IMR-90 (cell line): ENCODE measurements at regions not wholly inside any gene's neighbourhood (a gene's known extent, or its start where the extent isn't known, plus 50 kb on each side); places are given as distances from the start of the nearest gene placed in this dataset.

Source experiments
- ATAC-seq: fragments of 200-7000 bp; cut with Tn5 transposase; 2 replicates; pipeline ENCODE4 v1.9.1; 2020; ENCODE audit warnings: low read depth, mild to moderate bottlenecking, moderate library complexity
- BruUV-seq: library from RNA; stranded (reverse); fragments of 400-500 nt; replicated peaks from 2 replicates; lab custom pipeline; 2021; lab: Mats Ljungman, UMichigan
- CTCF ChIA-PET: fragments of 300-600 bp; formaldehyde crosslinking; extraction: SDS; loops from one replicate; lab custom pipeline; 2021; ENCODE audit warnings: antibody characterized with exemption; lab: Yijun Ruan, JAX
- POLR2A ChIA-PET: fragments of 300-600 bp; sonication (Branson Sonifier 250); formaldehyde crosslinking; loops from one replicate; lab custom pipeline; 2022; ENCODE audit warnings: antibody characterized with exemption; ENCODE audit not compliant: unreplicated experiment; lab: Charles Lee
- DNase-seq: peaks from one replicate; pipeline ENCODE4 v3.0.0; 2013
- H2AFZ ChIP-seq: replicated peaks from 2 replicates; pipeline ENCODE3; 2013; ENCODE audit warnings: low read length, mild to moderate bottlenecking; ENCODE audit not compliant: poor library complexity
- H2AK5ac ChIP-seq: 2 replicates; pipeline ENCODE4 v1.6.1; 2013; ENCODE audit warnings: low read depth, low read length, inconsistent platforms
- H2AK9ac ChIP-seq: replicated peaks from 2 replicates; pipeline ENCODE3; 2013; ENCODE audit warnings: mild to moderate bottlenecking, low read depth, low read length, moderate library complexity; ENCODE audit not compliant: poor library complexity
- H2BK120ac ChIP-seq: 2 replicates; pipeline ENCODE4 v1.6.1; 2013; ENCODE audit warnings: low read depth, low read length, inconsistent platforms
- H2BK15ac ChIP-seq: 3 replicates; pipeline ENCODE4 v1.6.1; 2013; ENCODE audit warnings: low read depth, low read length, inconsistent platforms
- H2BK20ac ChIP-seq: 2 replicates; pipeline ENCODE4 v1.6.1; 2013; ENCODE audit warnings: low read depth, mild to moderate bottlenecking, inconsistent platforms, low read length, moderate library complexity
- H2BK5ac ChIP-seq: 2 replicates; pipeline ENCODE4 v1.6.1; 2013; ENCODE audit warnings: mild to moderate bottlenecking, low read depth, low read length, inconsistent platforms; ENCODE audit not compliant: poor library complexity, severe bottlenecking
- H3K14ac ChIP-seq: replicated peaks from 2 replicates; pipeline ENCODE4 v1.6.1; 2013; ENCODE audit warnings: low read depth, low read length, inconsistent platforms
- H3K18ac ChIP-seq: 2 replicates; pipeline ENCODE4 v1.6.1; 2013; ENCODE audit warnings: low read depth, low read length, control low read depth
- H3K23ac ChIP-seq: 2 replicates; pipeline ENCODE4 v1.6.1; 2013; ENCODE audit warnings: low read depth, low read length, inconsistent platforms
- H3K27ac ChIP-seq: 2 replicates; pipeline ENCODE4 v1.5.1; 2013; ENCODE audit warnings: mild to moderate bottlenecking, control low read depth, low read length; ENCODE audit not compliant: insufficient read depth
- H3K27me3 ChIP-seq: 2 replicates; pipeline ENCODE4 v1.6.1; 2013; ENCODE audit warnings: low read length; ENCODE audit not compliant: control insufficient read depth, insufficient read depth
- H3K36me3 ChIP-seq: 2 replicates; pipeline ENCODE4 v1.6.1; 2013; ENCODE audit warnings: low read length, mixed read lengths; ENCODE audit not compliant: control insufficient read depth, insufficient read depth
- H3K4ac ChIP-seq: 2 replicates; pipeline ENCODE4 v1.6.1; 2013; ENCODE audit warnings: low read depth, low read length, inconsistent platforms
- H3K4me1 ChIP-seq: 2 replicates; pipeline ENCODE4 v1.6.1; 2013; ENCODE audit warnings: low read length, mixed read lengths; ENCODE audit not compliant: control insufficient read depth, insufficient read depth
- H3K4me2 ChIP-seq: 2 replicates; pipeline ENCODE4 v1.6.1; 2013; ENCODE audit warnings: low read depth, mild to moderate bottlenecking, control low read depth, low read length, moderate library complexity
- H3K4me3 ChIP-seq: 2 replicates; pipeline ENCODE4 v1.5.1; 2013; ENCODE audit warnings: low read depth, mild to moderate bottlenecking, control low read depth, low read length, moderate library complexity; ENCODE audit not compliant: insufficient read depth
- H3K56ac ChIP-seq: 2 replicates; pipeline ENCODE4 v1.6.1; 2013; ENCODE audit warnings: low read length, inconsistent platforms; ENCODE audit not compliant: insufficient read depth; ENCODE audit errors: extremely low read depth
- H3K79me1 ChIP-seq, 2 experiments: 2 replicates each; pipeline ENCODE4 v1.6.1; 2013; ENCODE audit warnings: low read length in 2 of 2, inconsistent platforms in 1 of 2, low read depth in 1 of 2
- H3K9ac ChIP-seq: 2 replicates; pipeline ENCODE4 v1.6.1; 2013; ENCODE audit warnings: low read depth, low read length, control low read depth
- H3K9me1 ChIP-seq: 2 replicates; pipeline ENCODE4 v1.6.1; 2013; ENCODE audit warnings: low read length, inconsistent platforms; ENCODE audit not compliant: insufficient read depth
- H3K9me3 ChIP-seq: 2 replicates; pipeline ENCODE4 v1.6.1; 2013; ENCODE audit warnings: low read length; ENCODE audit not compliant: control insufficient read depth, insufficient read depth
- H4K20me1 ChIP-seq: 2 replicates; pipeline ENCODE4 v1.6.1; 2013; ENCODE audit warnings: low read length, inconsistent platforms; ENCODE audit not compliant: insufficient read depth
- H4K5ac ChIP-seq: 2 replicates; pipeline ENCODE4 v1.6.1; 2013; ENCODE audit warnings: mild to moderate bottlenecking, low read depth, low read length, control low read depth
- H4K8ac ChIP-seq, 2 experiments: 2 replicates each; pipeline ENCODE4 v1.6.1; 2013; ENCODE audit warnings: low read depth in 2 of 2, low read length in 2 of 2, control low read depth in 1 of 2, inconsistent platforms in 1 of 2
- H4K91ac ChIP-seq: 2 replicates; pipeline ENCODE4 v1.6.1; 2013; ENCODE audit warnings: low read depth, low read length, inconsistent platforms; ENCODE audit not compliant: insufficient read depth
- MAFK ChIP-seq: IDR thresholded peaks from 2 replicates; pipeline ENCODE4 v1.6.1; 2012; ENCODE audit warnings: low read depth, low read length, improper control_type of control experiment
- POLR2A ChIP-seq: IDR thresholded peaks from 2 replicates; pipeline ENCODE4 v1.6.1; 2012; ENCODE audit warnings: mild to moderate bottlenecking, low read depth, low read length
- RAD21 ChIP-seq: IDR thresholded peaks from 2 replicates; pipeline ENCODE4 v1.6.1; 2012; ENCODE audit warnings: low read length, improper control_type of control experiment
- SMC3 ChIP-seq: fragments of 150-350 bp; IDR thresholded peaks from 2 replicates; pipeline ENCODE4 v1.6.1; 2016; ENCODE audit warnings: low read depth, mild to moderate bottlenecking, antibody characterized with exemption, low read length, moderate library complexity
- WGBS, 2 experiments: methylation state at CpG; one replicate each; pipeline versions ENCODE4 v1.1.5 to v1.1.7; 2013; ENCODE audit warnings: missing lambda C conversion rate in 2 of 2; ENCODE audit not compliant: insufficient read length in 1 of 2; ENCODE audit errors: extremely low coverage in 2 of 2; 5-methylcytosine and 5-hydroxymethylcytosine counted together
- dilution Hi-C: fragments of 300-500 bp; cut with HindIII; formaldehyde crosslinking; loops from one replicate; pipeline ENCODE4 v1.14.3; 2018; ENCODE audit warnings: low sequenced_read_pairs; ENCODE audit not compliant: unreplicated experiment
- in situ Hi-C: fragments of 300-500 bp; cut with MboI; formaldehyde crosslinking; loops from 3 replicates; pipeline ENCODE4 v1.14.3; 2019; ENCODE audit warnings: low sequenced_read_pairs, inconsistent platforms, mixed read lengths
- intact Hi-C: fragments of 100-400 bp; cut with micrococcal nuclease; formaldehyde crosslinking; loops from 2 replicates; pipeline ENCODE4 v1.10.0; 2022

DNA sequence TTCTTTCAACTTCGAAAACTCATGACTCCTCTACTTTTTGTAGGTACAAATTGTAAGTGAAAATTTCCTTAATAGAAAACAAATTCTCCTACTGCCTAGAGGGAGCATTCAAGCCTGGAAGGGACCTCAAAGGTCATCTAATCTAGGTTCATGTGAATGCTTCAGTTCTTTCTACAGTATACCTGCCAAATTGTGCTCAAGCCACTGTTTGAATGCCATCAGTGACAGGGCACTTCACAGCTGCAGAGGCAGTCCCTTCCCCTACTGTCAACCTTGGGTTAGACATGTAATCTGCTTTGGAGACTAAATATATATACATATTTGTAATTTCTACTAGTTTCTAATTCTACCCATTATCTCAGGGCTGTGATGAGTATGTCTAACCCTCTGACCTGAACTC, 681.3 kb upstream of the CDH2 start:
- no peaks in the 10 kb centered on the region for H3K9me1 ChIP-seq
- no peak overlapping the region for H2AK9ac ChIP-seq
- H4K8ac ChIP-seq: no peak overlapping the region
- ATAC-seq: no peak
- no peak overlapping the region for H4K5ac ChIP-seq
- dilution Hi-C loops: no loop called here
- H2BK120ac ChIP-seq: no peak overlapping the region
- no TSS peak for BruUV-seq
- H4K91ac ChIP-seq: no peak overlapping the region
- H3K27me3 ChIP-seq: no peaks in the 10 kb centered on the region
- H3K23ac ChIP-seq: no peak overlapping the region
- H2BK20ac ChIP-seq: no peak overlapping the region
- no peaks in the 10 kb centered on the region for H3K36me3 ChIP-seq
- TF ChIP-seq MAFK (no peak), POLR2A (no peak), SMC3 (no peak), RAD21 (no peak)
- no peak for DNase-seq
- no peak overlapping the region for H3K4me2 ChIP-seq
- WGBS, 2 experiments: no CpG with 5 or more reads among the region's 1 CpG
- in situ Hi-C loops: no loop called here
- H2AK5ac ChIP-seq: no peak overlapping the region
- H3K4me1 ChIP-seq: no peaks in the 10 kb centered on the region
- H2BK5ac ChIP-seq: no peak overlapping the region
- H3K4me3 ChIP-seq: no peak overlapping the region
- no peak overlapping the region for H3K14ac ChIP-seq
- POLR2A ChIA-PET: no interaction called here
- no peaks in the 10 kb centered on the region for H3K79me1 ChIP-seq
- CTCF ChIA-PET: no interaction called here
- H3K4ac ChIP-seq: no peak overlapping the region
- H3K9me3 ChIP-seq: no peaks in the 10 kb centered on the region
- H2BK15ac ChIP-seq: no peak overlapping the region
- no peak overlapping the region for H3K9ac ChIP-seq
- H2AFZ ChIP-seq: no peak overlapping the region
- H3K56ac ChIP-seq: no peak overlapping the region
- H3K18ac ChIP-seq: no peak overlapping the region
- intact Hi-C loops: no loop called here
- no peak overlapping the region for H3K27ac ChIP-seq
- no peaks in the 10 kb centered on the region for H4K20me1 ChIP-seq
